ENCODE measurements at regions not wholly inside any gene's neighbourhood (a gene's known extent, or its start where the extent isn't known, plus 50 kb on each side); places are given as distances from the start of the nearest gene placed in this dataset.

DNA sequence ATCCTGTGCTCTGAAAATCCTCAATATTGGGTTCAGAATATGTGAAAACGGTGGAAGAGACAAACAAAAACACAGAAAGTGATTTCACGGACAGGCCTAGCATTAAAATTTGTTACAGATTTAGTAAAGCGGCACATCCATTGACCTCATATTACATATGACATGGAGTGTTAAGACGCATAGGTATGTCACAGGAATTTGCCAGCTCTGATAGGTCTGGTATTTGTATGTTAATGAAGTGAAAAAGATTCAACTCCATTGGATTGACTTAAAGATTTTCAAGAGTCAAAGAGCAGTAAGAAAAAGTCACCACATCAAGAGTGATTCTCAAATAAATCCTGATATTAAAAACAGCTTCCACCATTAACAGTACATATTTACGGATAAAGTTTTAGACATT lies 396.5 kb upstream of the SEMA6A start (continued):
- TF ChIP-seq, protein P1, sequence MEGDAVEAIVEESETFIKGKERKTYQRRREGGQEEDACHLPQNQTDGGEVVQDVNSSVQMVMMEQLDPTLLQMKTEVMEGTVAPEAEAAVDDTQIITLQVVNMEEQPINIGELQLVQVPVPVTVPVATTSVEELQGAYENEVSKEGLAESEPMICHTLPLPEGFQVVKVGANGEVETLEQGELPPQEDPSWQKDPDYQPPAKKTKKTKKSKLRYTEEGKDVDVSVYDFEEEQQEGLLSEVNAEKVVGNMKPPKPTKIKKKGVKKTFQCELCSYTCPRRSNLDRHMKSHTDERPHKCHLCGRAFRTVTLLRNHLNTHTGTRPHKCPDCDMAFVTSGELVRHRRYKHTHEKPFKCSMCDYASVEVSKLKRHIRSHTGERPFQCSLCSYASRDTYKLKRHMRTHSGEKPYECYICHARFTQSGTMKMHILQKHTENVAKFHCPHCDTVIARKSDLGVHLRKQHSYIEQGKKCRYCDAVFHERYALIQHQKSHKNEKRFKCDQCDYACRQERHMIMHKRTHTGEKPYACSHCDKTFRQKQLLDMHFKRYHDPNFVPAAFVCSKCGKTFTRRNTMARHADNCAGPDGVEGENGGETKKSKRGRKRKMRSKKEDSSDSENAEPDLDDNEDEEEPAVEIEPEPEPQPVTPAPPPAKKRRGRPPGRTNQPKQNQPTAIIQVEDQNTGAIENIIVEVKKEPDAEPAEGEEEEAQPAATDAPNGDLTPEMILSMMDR (IDR thresholded peaks at IDR 0.05 in 2 of 3, conservative IDR thresholded peaks at IDR 0.05 in 1 of 3; ENCODE audit: control insufficient read depth in 2 of 3, extremely low read depth in 1 of 3, insufficient read depth in 1 of 3, low read depth in 3 of 3, low read length in 3 of 3): no peak
- no peak for TF ChIP-seq NRF1 (conservative IDR thresholded peaks at IDR 0.05; ENCODE audit: low read depth, low read length)

GRCh38 chr5:116970318-116970717 lies 395.7 kb upstream of the SEMA6A start:
- Histone ChIP-seq H3K79me2 (ENCODE audit: control insufficient read depth, insufficient read depth, low read length) (no peaks in the 10 kb centered on the region), H3K4me2 (ENCODE audit: control insufficient read depth, insufficient read depth) (no peak overlapping the region), H3K36me3 (ENCODE audit: control insufficient read depth in 2 of 2, insufficient read depth in 2 of 2, low read length in 1 of 2) (no peaks in the 10 kb centered on the region), H4K20me1 (ENCODE audit: control insufficient read depth, insufficient read depth) (no peaks in the 10 kb centered on the region), H2AFZ (ENCODE audit: control insufficient read depth, low read depth, low read length) (no peak overlapping the region), H3K9ac (ENCODE audit: control insufficient read depth, insufficient read depth, low read length) (no peak overlapping the region), H3K27me3 (replicated peaks in 1 of 2; ENCODE audit: control insufficient read depth in 2 of 2, insufficient read depth in 2 of 2, low read length in 1 of 2) (no peaks in the 10 kb centered on the region), H3K9me3 (replicated peaks; ENCODE audit: control insufficient read depth, insufficient read depth, low read length) (no peaks in the 10 kb centered on the region; the same call in 2 of the 3 replicates), H3K4me3 (no peak overlapping the region), H3K27ac (ENCODE audit: control insufficient read depth, insufficient read depth) (no peak overlapping the region), H3K4me1 (ENCODE audit: control insufficient read depth, insufficient read depth, low read length) (no peaks in the 10 kb centered on the region)
- intact Hi-C loops (cut with micrococcal nuclease; ENCODE audit: unreplicated experiment): no loop called here
- ChIA-PET CTCF (no interaction called here), RAD21 (ENCODE audit: unreplicated experiment) (no interaction called here), POLR2A (no interaction called here), SMC1A (ENCODE audit: uncharacterized antibody, unreplicated experiment) (no interaction called here)
- no TSS peak for BruUV-seq (replicated peaks)
- DNase-seq (ENCODE audit: low read depth, low spot score) (no peak), ATAC-seq (no peak), FAIRE-seq (no peak)
- in situ Hi-C loops (cut with MboI): no loop called here
- WGBS (ENCODE audit: insufficient coverage, insufficient replicate concordance, low lambda C conversion rate, missing lambda C conversion rate): 61% methylated on average over 2 of the region's 2 CpGs
- no peak for TF ChIP-seq TARDBP (IDR thresholded peaks at IDR 0.05; ENCODE audit: borderline replicate concordance)
- no peak for TF ChIP-seq SIN3A (IDR thresholded peaks at IDR 0.05; ENCODE audit: low read depth, low read length)
- no peak for TF ChIP-seq KLF5 (IDR thresholded peaks at IDR 0.05; ENCODE audit: partially characterized antibody)
- no peak for TF ChIP-seq IRF4 (IDR thresholded peaks at IDR 0.05; ENCODE audit: low read depth, low read length)

Data from GM12878 (cell line).